HG03457 (cell line): ENCODE measurements at regions not wholly inside any gene's neighbourhood (a gene's known extent, or its start where the extent isn't known, plus 50 kb on each side); places are given as distances from the start of the nearest gene placed in this dataset.

Experiments
- ATAC-seq: cut with Tn5 transposase; IDR thresholded peaks from one replicate; pipeline ENCODE4 v1.9.1; 2021; ENCODE audit warnings: moderate number of reproducible peaks; ENCODE audit not compliant: unreplicated experiment

DNA sequence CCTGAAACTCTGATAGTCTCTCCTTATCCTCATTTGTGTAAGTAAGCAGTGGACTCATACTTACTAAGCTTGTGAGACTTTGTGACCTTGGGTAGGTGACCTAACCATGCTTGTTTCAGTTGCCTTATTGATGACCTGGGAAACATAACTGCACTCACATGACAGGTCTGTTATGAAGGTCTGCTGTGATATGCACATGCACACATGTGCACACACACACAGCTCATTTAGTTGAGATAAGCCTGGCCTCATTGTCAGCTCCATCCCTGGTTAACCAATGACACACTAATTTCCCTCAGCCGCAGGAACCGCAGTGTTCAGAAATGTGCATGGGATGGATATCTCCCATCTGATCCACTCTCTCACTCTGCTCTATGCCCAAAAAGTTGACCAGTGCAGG is 177.2 kb downstream of the GPAM start:
- ATAC-seq: no peak

DNA sequence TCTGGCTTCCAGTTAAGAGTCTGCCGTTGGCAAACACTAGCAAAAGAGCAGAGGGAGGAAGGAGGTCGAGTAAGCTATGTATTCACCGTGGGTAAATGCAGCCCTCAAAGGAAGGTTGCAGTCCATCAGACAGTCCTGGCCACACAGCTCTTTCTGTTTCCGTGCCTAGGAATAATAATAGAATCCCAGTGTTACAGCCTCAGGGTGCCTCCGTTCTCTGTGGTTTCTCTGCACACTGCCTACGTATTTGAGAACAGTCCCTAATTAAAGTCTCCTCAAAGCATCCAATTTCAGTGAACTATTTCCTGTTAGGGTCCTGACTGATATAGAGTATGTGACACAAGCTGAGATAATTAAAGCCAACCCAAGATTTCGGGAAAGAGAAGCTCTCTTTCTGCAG is 176.7 kb downstream of the GPAM start:
- no peak for ATAC-seq

DNA sequence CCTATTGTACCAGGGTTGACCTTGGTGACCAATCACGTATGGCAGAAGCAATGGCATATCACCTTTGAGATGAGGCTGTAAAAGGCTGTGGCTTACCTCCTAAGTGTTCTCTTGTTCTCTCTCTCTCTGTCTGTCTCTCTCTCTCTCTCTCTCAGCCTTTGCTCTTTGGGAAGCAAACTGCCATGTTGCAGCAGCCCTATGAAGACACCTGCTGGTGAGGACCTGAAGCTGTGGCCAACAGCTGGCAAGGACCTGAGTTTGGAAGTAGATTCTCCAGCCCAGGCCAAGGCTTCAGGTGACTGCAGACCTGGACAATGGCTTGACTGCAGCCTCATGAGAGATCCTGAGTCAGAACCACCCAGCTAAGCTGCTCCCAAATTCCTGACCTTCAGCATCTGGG is 161.4 kb downstream of the GPAM start:
- no peak for ATAC-seq

DNA sequence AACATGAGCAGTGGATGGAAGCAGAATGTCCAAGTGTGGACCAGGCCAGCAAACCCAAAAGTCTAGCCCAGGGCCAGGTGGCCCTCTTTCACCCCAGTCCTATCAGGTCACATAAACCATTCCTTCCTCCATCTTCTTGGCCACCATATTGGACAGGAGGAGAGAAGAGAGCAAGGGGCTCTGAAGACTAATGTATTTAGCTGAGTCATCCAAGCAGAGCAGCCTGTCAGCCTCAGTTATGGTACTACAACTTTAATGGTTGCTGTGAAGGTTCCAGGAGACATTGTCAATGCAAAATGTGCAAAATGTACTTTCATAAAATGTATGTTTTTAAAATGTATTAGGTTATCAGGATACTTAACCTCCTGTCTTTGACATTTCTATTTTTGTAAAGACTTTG is 159.5 kb downstream of the GPAM start:
- ATAC-seq: no peak

DNA sequence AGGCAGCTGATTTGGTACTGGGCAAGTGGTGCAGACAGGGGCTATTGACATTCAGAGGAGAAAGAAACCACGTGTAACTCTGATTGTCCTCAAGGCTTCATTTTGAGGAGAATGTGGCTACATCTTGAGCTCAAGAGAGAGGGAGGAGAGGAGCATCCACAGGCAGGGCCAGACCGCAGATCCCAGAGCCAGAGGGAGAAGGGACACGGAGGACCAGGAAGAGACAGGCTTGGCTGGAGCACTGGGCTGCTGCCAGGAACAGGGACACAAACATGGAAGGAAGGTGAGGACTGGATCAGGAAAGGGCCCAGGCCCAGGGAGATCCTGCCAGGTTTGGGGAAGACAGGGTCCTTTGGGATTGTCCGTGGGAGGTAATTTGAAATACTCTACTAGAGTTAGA is 158.3 kb downstream of the GPAM start:
- no peak for ATAC-seq

DNA sequence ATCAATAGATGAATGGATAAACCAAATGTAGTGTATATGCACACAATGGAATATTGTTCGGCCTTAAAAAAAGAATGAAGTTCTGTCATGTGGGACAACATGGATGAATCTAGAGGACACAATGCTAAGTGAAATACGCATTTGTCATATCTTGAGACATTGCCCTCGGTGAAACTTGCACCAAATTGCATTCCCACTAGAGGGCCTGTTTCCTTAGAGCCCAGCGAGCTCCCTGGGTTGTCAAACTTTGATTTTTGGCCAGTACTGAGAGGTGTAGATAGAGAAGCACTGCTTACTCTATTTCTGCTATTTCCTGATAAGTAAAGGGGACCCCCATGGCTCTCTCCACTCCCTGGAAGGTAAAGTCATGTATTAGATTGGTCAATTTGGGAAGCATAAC is 157.1 kb downstream of the GPAM start:
- ATAC-seq: no peak

DNA sequence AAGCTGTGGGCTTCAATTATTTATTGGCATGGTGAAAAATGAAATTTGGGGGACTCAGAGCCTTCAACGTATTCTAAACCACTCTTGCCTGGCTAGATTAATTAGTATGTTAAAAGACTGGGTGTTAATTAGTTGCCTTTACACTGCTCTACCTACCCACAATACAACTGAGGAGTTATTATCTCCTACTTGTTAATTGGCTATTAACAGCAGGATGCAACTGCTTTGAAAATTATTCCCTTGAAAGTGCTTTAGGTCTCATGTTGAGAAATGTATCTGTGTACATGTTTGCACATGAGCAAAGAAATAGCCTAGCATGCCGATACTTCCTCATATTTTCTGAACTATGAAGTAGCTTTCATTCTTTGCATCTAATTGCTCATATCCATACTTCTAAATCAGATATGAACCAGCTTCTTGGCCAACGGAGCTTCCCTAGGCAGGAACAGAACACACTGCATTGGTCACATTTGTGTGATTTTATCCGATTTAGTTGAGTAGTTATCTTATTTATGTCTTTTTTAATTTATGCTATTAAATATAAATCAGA is 155.8 kb downstream of the GPAM start:
- ATAC-seq: no peak

DNA sequence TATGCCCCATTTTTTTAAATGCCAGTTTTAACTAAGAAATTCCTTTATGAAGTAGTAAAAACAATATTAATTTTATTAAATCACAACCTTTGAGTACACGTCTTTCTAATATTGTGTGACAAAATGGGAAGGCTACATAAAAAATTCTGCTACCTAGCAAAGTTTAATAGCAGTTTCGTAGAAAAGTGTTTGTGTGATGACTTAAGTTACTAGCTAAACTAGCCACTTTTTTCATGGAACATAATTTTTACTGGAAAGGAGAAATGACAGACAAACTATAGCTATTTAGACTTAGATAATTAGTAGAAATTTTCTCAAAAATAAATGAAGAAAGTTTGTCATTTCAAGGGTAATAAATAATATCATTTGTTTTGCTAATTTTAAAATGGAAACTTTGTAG is 153.1 kb downstream of the GPAM start:
- ATAC-seq: no peak

DNA sequence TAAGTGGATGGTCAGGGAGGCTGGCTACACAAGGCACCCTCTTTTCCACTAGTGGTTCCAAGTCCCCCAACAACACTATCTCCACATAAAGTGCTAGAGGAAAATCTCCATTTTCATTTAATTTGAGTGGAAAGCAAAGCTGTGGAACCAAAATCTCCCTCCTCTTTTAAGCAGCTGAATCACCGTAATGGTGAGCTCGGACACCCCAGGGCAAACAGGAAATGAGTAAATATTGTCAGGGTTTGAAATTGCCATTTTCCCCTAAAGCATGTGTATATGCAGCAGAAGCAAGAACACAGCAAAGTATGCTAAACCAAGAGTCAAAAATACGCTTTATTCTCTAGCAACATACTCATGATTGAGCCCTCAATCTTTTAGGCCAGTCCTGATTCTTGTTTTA is 143.7 kb downstream of the GPAM start:
- no peak for ATAC-seq

DNA sequence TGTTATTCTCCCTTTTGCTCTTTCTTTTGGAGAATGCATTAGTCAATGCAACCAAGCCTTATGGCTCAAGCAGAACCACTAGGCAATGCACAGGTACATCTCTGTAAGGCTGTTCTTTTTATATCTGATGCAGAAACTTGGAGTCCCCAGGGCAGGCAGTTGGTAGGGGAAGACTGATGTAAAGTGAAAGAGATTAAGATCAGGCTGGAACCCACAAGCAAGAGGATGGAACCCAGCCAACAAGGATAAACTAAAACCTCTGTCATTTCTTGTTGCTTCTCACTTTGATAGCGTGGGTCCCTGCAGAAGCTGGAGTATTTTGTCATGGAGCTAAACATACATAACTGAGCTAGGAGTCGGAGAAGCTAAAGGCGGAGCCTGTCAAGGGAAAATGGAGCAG is 142.9 kb downstream of the GPAM start:
- ATAC-seq: no peak

DNA sequence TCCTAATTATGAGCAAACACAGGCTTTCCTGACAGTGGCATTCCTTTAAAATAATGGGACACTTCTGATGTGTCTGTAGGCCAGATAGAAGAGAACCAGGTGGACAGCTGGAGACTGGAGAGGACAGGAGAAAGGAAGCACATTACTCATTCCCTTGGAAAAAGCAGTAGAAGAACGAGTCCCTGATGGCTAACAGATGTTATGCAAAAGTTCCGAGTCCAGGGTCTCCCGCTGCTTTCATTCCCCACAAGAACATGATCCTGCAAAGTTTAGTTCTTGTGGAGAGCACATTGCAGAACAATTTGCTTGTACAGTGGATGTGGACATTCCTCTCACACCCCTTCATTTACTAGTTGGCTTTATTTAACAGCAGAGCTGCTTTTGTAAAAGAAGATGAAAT is 137.6 kb downstream of the GPAM start:
- ATAC-seq: no peak

DNA sequence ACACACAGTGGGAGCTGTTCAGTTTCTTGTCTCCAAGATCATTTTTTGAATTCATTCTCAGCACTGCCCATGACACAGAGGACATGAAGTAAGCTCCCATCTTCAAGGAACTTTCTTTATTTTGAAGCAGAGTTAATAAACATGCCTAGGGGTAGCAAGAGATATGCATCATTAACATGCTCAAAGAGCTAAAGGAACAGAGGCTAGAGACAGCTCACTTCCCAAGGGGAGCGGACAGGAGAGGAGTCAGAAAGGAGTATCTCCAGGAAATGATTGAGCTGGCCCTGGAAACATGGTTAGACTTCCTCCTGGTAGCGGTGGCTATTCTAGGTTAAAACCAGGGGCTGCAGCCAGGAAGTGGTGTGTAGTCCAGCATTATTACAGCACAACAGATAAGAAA is 135.9 kb downstream of the GPAM start:
- no peak for ATAC-seq

DNA sequence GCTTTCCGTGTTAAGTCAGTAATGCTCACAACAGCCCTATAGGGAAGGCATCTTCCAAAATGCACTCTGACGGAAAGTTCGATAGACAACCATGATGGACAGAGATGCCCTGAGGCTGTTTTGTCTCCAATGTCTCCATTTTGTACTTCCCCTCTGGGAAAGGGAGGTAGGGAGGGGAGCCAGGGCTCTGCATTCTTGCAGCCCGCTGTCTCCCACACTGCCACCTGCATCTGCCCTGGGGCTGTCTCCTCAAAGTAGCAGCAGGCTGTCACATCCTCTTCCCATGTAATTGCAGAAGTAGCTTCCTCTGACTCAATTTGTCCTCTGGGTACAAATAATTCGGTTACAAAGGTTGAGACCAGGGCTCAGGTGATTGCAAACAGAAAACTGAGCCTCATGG is 131.4 kb downstream of the GPAM start:
- ATAC-seq: no peak

DNA sequence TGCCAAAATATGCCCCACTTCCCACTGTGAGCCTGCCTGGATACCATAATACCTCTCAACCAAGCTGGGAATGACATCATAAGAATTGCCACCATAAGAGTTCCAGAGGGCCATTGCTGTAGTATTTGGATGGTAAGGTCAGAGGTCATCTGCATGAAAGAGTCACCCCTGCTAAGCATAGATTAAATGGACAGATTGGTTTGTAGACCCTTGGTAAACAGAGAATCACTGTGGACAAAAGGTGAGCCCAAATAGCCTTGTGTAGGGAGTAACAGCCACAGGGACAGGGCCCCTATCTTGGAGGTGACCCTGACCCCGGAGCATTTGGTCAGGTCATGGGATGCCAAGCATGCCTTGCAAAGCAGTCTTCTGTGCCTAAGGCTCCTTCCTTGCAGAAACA is 129.7 kb downstream of the GPAM start:
- no peak for ATAC-seq

DNA sequence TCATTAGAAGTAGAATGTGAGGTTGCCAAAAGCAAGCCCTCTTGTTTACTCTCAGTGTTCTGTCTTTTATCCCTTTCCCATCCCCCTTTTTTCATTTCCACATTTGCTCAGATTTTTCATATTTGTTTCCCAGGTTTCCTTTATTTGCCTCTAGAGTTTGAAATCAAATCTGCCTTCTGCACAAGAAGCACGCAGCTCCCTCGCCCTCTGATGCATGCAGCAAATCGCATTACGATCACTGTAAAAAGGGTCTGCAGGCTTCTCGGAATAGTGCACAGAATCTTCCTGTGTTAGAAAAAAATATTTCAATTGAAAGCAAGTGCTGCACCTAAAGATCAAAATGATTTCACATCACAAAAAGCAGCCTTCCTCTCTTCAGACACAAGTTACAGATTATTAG is 129.0 kb downstream of the GPAM start:
- no peak for ATAC-seq

DNA sequence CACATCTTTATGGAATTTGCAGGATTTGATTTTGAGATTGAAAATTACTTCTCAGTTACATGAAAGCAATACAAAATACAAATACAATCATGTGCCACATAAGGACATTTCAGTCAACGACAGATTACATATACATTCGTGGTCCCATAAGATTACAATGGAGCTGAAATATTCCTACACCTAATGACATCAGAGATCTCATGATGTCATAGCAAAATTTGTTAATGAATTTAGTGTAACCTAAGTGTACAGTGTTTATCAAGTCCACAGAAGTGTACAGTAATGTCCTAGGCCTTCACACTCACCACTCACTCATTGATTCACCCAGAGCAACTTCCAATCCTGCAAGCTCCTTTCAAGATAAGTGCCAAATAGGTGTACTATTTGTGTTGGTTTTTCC is 126.5 kb downstream of the GPAM start:
- no peak for ATAC-seq

DNA sequence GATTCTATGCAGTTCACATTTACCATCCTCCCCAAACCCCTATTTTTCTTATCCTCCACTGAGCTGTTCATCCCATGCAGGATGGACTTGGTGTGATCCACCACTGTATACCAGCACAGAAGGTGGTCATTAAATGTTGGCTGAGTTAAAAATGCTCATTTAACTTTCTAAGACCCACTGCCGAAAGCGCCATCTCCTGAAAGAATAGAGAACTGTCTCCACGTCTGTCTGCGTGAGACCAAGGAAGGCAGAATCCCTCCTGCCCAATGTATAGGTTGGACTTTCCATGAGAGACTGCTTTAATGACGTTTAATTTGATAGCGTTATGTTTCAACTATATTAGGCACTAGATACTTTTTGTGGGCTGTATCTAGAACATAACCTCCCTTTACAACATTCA is 124.3 kb downstream of the GPAM start:
- no peak for ATAC-seq

DNA sequence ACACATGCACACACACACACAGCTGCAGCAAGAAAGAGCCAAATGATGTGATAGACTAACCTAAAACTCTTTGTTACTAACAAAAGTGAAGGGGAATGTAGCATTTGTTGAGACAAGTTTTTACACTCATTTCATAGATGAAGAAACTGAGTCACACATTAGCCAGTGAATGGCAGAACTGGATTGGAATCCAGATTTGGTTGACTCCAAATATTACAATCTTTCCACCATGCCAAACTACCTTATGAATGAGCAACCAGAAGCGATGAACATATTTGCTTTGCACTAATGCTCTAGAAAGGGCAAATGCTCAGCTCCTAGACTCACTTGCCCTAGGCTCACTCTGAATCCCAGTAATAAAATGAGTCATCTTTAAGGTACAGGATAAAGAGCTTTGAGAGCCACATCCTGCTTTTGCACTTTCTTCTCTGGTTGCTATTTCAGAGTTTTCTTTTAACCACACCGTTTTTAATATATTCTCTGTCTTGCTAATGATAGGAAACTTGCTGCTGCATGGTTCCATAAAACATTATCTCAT is 111.9 kb downstream of the GPAM start:
- ATAC-seq: no peak

DNA sequence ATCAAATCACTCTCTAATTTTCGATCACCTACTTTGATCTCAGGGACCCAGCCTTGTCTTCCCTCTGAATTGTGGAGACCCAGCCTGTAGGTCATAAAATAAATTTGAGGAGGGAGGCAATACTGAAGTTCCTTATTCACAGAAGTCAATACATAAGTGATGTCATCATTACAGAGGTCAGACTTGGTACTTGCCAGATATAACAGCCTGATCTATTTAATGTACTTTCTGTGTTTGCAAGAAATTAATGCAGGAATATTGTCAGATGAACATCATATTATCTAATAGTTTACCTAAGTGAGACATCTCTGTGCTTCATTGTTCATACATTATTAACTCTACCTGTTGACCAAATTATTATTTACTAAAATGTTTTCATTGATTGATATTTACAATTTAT is 105.6 kb downstream of the GPAM start:
- no peak for ATAC-seq

DNA sequence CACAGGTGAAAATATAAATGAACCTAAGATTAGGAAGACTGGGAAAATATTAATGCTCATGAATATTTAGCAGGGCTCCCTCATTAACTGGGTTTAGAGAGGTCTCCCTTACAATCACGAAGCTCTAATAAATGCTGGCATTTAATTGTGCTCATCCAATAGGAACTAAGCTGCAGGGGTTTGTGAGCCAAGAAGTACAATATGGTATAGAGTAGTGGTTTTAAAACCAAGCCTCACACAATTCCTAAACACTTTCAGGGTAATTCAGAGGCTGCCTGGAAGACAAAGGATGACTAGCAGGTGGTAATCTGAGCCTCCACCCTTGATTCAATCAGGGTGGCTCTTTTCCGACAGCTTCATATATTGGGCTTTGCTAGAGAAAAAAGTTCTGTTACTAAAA is 103.3 kb downstream of the GPAM start:
- ATAC-seq: no peak

DNA sequence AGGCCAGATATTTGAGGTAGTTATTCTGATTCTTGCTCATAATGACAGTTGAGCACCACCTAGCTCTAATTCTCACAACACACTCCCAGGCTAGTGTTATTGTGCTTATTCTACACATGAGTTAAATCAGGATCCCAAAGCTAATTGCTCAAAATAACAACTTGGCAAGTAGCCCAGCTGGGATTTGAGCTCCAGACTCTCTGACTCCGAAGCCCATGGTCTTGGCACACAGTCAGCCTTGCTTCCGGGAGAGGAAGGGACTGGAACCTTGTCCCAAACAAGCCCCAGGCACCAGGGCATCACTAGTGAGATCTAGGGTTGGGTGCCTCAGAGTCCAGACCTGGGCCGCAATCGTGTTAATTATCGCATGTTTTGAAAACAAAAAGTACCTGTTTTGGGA is 101.4 kb downstream of the GPAM start:
- no peak for ATAC-seq

DNA sequence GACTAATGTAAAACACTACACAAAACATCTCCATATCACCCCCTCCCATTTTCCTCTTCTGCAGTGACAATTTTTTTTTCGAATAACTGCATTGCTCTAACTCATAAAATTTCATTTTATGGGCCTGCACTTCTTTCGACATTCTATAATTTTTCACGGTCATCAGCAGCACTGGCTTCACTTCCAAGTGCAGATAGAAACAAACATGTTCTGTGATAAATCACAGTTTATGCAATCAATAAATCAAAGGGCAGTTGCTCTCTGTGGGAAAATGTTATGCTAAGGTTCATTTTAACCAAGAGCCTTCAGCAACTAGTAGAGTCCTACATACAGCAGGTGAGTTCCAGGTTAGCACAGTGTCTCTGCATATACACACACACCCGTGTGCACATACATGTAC is 100.1 kb downstream of the GPAM start:
- ATAC-seq: no peak

DNA sequence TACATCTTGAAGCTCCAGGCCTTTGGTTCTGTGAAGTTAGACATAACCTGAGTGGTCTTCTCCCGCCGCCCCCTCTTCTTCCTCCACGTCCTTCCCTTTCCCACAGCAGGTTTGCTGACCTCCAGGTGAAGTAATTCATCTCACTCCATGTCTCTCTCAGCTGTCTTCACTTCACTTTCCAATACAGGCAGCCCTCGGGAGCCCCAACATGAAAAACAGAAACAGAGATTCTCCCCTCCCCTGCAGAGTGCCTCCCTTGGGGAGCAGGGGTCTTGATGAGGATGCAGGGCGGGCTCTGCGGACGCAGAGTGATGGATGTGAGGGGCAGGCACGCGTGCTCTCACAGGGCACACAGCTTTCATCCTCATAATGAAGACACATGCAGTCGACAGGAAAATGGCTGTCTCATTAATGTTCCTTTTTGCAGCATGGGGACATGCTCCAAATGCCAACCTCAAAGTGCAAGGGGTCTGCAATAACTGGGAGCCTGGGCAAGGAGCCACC is 95.6 kb downstream of the GPAM start:
- ATAC-seq: no peak
